Inflammatory macrophage treated with lipopolysaccharide for 1 hour (primary cell): ENCODE measurements at regions not wholly inside any gene's neighbourhood (a gene's known extent, or its start where the extent isn't known, plus 50 kb on each side); places are given as distances from the start of the nearest gene placed in this dataset.
"Not testable (repeated sequence)": the region's sequence is repeated elsewhere in the genome, so short reads cannot be mapped to it uniquely, and the experiment has no call there.

Experiments used
- DNase-seq, 2 donors: peaks; one replicate each; pipeline ENCODE4 v3.0.0-alpha.2; 2020 to 2022

DNA sequence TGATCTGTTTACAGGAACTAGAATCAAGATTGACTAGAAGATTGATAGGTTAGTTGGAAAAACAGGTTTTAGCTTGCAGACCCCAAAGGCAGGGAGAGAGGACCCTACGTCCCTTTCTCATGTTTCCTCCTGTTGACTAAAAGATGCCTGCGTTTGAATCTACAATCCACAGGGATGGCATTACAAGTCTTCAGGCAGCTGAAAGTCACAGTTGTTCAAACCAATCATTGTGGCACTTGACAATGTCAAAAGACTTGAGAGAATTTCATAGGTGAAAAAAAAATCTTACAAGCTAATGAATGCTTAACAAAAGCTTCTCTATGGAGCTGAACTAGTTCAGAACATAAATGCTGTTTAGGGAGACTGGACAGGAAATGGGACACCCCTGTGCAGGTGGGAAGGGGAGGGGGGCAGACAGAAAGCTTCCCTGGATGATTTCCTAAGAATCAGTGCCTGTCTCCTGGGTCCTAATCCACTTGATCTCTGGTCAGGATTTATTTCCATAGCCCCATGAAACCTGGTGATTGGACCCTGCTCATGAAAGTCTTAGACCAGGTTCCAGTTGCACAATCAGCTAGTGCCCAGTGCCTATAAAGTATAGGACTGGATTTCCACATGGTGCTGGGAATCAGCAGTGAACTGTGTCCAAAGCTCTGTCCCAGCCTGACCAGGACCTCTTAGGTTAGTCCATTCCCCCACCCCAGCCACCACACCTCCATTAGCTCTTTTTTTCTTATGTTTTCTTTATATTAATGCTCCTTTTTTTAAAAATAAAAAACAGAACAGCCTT is 91.6 kb upstream of the BCAR3 start:
- DNase-seq = no peak

DNA sequence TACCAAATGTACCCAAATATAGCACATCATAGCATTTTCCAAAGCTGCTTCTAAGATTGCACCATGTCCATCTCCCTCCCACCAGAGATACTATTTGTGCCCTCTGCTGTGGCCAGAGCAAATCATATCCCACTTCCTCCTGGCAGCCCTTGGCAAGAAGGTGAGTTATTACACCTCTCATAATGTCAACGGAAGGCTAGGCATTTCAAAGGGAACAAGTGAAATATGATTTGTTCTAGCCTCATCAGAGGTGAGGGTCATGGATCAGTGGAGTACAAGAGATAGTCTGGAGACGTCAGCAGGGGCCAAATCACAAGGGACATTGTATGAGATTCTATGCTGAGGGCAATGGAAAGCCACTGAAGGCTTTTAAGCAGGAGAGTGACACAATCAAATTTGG is 90.2 kb upstream of the BCAR3 start:
- DNase-seq = no peak

GRCh38 chr1:93770640-93771039 is 89.0 kb upstream of the BCAR3 start:
- no peak for DNase-seq

GRCh38 chr1:93769777-93770176 is 88.1 kb upstream of the BCAR3 start:
- DNase-seq = no peak

DNA sequence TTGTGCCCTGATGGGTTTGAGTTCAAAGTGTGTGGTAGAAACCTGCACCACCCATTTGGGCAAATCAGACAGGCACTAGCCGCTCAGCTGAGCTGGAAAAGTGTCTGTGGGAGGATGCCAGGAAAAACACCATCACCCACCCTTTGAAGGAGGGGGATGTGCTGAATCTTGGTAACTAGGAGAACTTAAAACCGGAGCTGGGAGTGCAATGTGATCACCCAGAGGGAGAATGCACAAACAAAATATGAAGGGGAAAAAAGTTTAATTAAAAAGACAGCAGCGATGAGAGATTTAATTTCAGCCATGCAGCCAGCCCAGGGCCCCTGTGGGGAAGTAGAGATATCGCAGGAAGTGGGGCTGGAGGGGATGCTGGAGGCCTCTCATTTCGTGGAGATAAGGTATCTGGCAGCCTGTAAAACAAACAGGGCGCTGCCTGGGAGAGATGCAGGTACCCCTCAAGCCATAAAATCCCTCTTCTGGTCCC is 86.8 kb upstream of the BCAR3 start:
- DNase-seq = no peak

DNA sequence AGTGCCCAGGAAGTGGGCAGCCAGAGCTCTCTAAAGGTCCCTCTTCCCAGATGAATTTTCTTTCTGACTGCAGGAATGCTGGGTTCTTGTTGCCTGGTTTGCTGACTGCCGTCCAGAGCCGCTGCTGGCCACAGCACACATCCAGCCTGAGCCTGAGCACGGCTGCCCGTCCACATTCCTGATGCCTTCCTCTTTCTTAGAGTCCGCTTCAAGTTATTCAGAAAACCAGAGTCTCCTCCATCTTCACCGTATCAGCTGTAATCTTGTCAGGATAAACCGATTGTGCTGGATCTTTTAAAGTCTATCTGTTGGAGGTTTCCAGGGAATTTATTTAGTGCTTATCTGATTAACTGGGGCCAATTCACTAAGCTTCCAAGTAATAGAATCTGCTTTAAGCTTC is 84.8 kb upstream of the BCAR3 start:
- DNase-seq = no peak

DNA sequence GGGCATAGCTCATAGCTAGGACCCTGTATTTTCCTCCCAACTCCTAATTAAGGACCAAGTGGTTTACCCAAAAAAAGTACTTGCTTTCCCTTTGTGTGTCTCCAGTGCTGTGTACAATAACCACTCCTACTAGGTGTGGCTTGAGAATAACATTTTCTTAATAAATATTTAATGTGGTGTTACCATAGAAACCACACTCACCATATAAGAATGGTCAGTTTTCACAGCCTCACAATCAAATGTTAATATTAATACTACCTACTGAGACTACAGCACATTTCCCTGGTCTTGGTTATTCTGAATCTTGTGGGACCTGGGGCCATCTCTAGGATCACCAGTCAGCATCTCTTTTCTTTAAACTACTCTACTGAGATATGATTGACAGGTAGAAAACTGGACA is 83.5 kb upstream of the BCAR3 start:
- DNase-seq = no peak

DNA sequence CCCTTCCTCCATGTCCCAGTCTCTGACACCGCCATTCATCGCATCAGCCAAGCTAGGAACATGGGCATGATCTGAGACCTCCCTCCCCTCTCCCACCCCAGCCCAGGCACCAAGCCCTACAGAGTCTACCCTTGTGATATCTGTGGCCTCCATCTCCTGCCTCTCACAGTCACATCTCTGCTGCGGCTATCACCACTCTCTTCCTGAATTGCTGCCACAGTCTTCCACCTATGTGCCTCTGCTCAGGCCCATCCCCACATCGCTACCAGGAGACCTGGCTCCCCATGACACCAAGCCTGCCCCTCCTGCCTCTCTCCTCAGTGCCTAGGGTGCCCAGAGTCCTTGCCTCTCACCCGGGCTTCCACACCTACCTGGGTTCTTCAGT is 82.7 kb upstream of the BCAR3 start:
- DNase-seq = no peak

DNA sequence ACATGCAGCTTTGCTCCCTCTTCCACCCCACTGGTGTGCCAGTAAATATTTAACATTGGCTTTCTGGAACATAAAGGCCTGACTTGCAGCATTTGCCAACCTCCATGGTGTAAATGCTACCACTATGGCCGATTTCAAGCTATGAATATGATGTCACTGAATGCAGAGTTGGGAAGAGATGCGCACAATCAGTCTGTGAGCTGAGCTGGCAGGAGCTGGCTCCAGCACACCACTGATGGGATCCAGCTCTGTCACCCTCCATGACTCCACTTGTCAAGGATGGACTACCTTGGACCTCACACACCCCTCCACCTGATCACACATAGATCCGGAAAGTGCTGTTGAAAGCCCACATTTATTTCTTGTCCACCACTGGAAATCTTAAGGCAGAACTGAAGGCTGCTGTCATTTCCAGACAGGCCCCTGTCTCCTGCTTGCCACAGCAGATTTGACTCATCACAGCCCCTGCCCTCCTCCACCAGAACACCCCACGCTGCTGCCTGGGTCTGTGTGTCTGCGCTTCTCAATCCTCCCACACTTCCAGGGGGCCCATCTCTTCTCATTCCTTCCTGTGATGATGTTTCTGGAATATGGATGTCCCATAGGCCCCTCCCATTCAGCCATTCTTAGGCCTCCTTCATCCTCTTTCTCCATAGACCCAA is 82.2 kb upstream of the BCAR3 start:
- DNase-seq = no peak

DNA sequence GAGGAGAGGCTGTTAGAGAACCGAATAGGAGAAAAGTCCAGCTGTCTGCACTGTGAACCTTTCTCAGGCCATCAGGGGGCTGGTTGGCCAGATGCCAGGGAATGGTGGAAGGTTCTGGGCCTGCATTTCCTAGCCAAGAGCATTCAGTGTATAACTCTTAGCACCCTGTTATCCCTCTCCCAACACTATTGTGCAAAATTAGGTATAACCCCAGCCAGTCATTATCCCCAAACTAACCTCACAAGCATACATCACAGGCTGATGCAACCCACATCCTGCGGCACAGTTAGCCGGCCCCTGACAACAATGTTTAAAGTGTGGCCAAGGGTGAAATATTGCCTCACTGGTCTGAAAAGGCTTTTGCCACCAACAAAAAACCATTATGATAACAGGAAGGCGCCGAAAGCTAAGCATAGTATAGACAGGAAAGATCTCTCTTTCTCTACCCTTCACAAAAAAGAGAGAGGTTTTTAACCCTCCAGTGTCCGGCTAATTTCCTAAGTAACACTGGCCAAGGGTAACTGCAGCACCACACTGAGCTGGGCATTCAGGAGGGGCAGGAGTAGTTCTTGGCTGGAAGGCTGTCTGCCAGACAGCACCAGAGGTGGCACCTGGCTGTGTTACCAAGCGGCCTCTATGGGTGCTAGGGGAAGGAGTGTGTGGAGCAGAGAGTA is 77.3 kb upstream of the BCAR3 start:
- peak; percentile 84 to 92 for DNase-seq

GRCh38 chr1:93757256-93758036 is 75.8 kb upstream of the BCAR3 start:
- DNase-seq = no peak

GRCh38 chr1:93756657-93757056 is 75.0 kb upstream of the BCAR3 start:
- no peak for DNase-seq

DNA sequence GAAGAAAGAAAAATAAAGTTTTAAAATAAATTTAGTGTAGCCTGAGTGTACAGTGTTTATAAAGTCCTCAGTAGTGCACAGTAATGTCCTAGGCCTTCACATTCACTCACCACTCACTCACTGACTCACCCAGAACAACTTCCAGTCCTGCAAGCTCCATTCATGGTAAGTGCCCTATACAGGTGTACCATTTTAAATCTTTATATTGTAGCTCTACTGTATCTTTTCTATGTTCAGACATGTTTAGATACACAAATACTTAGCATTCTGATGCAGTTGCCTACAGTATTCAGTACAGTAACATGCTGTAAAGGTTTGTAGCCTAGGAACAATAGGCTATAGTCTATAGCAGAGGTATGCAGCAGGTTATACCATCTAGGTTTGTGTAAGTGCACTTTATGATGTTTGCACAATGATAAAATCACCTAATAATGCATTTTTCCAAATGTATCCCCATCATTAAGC is 73.6 kb upstream of the BCAR3 start:
- DNase-seq = not testable (repeated sequence)

- peak; percentile 42 to 70 for DNase-seq
Observed at GRCh38 chr1:93753791-93754763, 72.4 kb upstream of the BCAR3 start.

GRCh38 chr1:93751377-93752250 is 70.0 kb upstream of the BCAR3 start:
- DNase-seq = peak in 1 of 2 donors; percentile 33

DNA sequence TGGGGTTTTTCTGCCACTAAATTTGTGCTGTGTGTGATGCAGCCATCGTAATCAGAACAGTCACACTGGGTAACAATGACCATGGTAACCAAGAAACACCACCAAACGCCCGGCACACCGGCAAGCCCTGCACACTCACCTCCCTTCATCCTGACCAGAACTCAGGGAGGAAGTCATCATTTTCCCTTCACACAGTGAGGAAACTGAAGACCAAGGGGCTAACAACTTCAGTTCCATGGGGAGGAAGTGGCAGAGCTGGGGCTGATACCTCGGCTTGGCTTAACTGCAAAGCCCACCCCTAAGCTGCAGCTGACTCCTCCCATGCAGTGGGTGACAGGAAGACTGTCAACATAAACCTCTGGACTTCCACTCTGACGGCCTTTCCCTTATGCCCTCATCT is 69.3 kb upstream of the BCAR3 start:
- peak; percentile 47 to 59 for DNase-seq

DNA sequence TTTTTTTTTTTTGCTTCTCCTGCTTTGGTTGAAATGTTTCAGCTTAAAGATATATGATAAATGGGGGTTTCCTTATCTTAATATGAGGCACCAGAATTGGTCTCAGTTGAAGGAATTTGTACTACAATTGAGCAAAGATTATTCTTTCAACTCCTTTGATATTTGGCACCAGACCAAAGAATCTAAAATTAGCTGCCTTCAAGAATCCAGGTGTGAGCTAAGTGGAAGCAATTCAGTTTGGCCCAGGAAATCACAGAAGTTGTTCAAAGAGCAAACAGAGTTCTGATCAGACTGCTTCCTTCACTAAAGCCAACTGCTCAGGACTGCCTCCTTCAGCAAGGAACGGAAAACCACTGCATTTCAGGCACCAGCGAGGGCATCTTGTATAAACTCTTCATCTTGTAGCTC is 68.3 kb upstream of the BCAR3 start:
- peak; percentile 22 to 25 for DNase-seq

DNA sequence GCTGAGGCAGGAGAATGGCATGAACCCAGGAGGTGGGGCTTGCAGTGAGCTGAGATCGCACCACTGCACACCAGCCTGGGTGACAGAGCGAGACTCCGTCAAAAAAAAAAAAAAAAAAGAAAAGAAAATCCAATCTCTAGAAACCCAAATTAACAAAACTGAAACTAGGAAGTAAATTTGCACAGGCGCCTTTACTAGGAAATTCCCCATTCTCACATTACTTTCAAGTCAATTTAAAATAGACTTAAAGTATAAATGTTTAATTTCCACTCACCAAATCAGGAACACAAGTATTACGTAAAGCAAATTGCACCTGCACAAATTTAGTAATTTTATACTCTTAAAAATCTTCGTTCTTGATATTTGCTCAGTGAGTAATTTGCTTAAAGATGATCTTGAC is 67.8 kb upstream of the BCAR3 start:
- DNase-seq = peak; percentile 71 to 79

- DNase-seq = no peak
Observed at GRCh38 chr1:93746021-93746812, 64.6 kb upstream of the BCAR3 start.
